Right lobe of liver (tissue), 6 donors: ENCODE measurements at regions not wholly inside any gene's neighbourhood (a gene's known extent, or its start where the extent isn't known, plus 50 kb on each side); places are given as distances from the start of the nearest gene placed in this dataset.

Experiments
- ATAC-seq, 4 donors: fragments of 200-7000 bp; cut with Tn5 transposase; one replicate each; pipeline ENCODE4 v1.9.1; 2020; ENCODE audit warnings: mild to moderate bottlenecking in 4 of 4, moderate library complexity in 4 of 4
- DNase-seq, 3 donors: peaks; one replicate each; pipeline ENCODE4 v3.0.0-alpha.2; 2020
- H3K27ac ChIP-seq, 3 donors: fragments of 200-600 bp; one replicate each; pipeline ENCODE4 v1.8.0; 2022
- H3K27me3 ChIP-seq, 2 donors: fragments of 200-600 bp; one replicate each; pipeline ENCODE4 v1.8.0; 2022
- H3K36me3 ChIP-seq, 4 donors: fragments of 200-600 bp; sonication (generic) in 1 of 4; one replicate each; pipeline versions ENCODE4 v1.5.1 to v1.8.0; 2017 to 2022; ENCODE audit warnings: control low read depth in 1 of 4
- H3K4me1 ChIP-seq, 4 donors: fragments of 200-600 bp; sonication (generic) in 1 of 4; one replicate each; pipeline versions ENCODE4 v1.5.1 to v1.8.0; 2017 to 2022; ENCODE audit warnings: control low read depth in 1 of 4
- H3K4me3 ChIP-seq, 3 donors: fragments of 200-600 bp; one replicate each; pipeline ENCODE4 v1.8.0; 2022
- H3K9me3 ChIP-seq, 4 donors: fragments of 200-600 bp; sonication (generic) in 1 of 4; one replicate each; pipeline versions ENCODE4 v1.5.1 to v1.8.0; 2017 to 2022; ENCODE audit warnings: control low read depth in 1 of 4
- POLR2A ChIP-seq: fragments of 450-650 bp; IDR thresholded peaks from one replicate; pipeline ENCODE4 v1.6.1; 2017; ENCODE audit warnings: antibody characterized with exemption, mild to moderate bottlenecking
- WGBS: methylation state at CpG from one replicate; pipeline ENCODE4 v1.1.6; 2018; ENCODE audit warnings: low coverage, low lambda C conversion rate; ENCODE audit not compliant: insufficient coverage; ENCODE audit errors: missing lambda C conversion rate; 5-methylcytosine and 5-hydroxymethylcytosine counted together
- intact Hi-C, 2 donors: fragments of 100-400 bp; cut with DNase I; formaldehyde crosslinking; loops; one replicate each; pipeline versions ENCODE4 v1.11.2 to v1.14.1; 2022
- TF ChIP-seq, protein P1 (sequence below), 4 donors: fragments of 200-600 bp in 3 of 4; fragments of 450-650 bp in 1 of 4; IDR thresholded peaks; one replicate each; pipeline versions ENCODE4 v1.5.1 to v1.8.0; 2016 to 2022; ENCODE audit warnings: antibody characterized with exemption in 4 of 4, mild to moderate bottlenecking in 2 of 4
- donor health status: DM: no; HTN: yes; CAD: no.
- donor health status: DM: no; HTN: no; CAD: no.
- donor health status: DM: no; HTN: no; CAD: no.
- donor health status: DM: no; HTN: yes; CAD: no.
- donor health status: DM: no; HTN: yes; CAD: no.

DNA sequence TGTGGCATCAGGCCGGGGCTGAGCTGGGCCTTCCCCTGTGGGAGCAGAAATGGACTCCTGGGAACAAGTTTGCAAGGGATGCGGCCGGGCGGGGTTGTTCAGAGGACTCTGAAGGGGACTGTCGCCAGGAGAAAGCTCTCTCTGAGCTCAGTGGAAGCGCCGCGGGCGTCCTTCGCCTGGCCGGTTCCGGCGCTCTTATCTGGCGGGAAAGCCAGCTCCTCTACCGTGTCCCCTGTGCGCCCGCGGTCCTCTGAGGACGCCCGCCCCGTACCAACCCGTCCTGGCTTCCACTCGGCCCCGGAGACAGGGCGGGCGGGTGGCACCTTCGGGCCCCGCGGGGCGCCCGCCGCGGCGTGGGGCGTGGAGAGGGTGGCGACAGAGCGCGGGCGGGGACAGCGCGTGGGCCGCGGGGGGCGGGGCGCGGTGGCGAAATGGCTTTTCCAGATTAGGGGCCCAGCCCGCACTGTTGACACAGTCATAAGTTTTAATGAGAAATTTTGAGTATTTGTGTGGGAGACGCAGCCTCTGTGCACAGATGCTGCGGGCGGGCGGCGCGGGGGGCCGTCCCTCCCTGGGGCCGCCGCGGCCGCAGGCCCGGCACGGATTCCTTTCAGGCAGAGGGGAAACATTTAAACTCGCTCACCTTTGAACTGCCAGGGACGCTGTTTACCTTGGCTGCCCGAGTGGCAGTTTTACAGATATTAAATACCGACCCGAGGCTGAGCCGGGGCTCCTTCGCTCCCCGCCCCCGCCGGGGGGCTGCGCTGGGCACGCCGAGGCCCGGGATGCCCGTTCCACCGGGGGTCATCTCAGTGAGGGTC lies 70.2 kb downstream of the FOXD2 start:
- Histone ChIP-seq H3K36me3 (no peaks in the 10 kb centered on the region), H3K9me3 (no peaks in the 10 kb centered on the region), H3K4me3 (peak overlapping the region; percentile 38 to 55 (median 49)), H3K27ac (peak overlapping the region; percentile 63 to 92 (median 84)), H3K27me3 (no peaks in the 10 kb centered on the region), H3K4me1 (peaks cover 0 to 21% (median 9%) of the 10 kb centered on the region in 4 donors)
- under 1% methylated on average over 33 of the region's 77 CpGs for WGBS
- intact Hi-C loops: no loop called here
- DNase-seq: peak; percentile 64 to 81 (median 81)
- ATAC-seq: peak; percentile 85 to 88 (median 86)
- peak; percentile 46 for TF ChIP-seq POLR2A
- TF ChIP-seq, protein P1, sequence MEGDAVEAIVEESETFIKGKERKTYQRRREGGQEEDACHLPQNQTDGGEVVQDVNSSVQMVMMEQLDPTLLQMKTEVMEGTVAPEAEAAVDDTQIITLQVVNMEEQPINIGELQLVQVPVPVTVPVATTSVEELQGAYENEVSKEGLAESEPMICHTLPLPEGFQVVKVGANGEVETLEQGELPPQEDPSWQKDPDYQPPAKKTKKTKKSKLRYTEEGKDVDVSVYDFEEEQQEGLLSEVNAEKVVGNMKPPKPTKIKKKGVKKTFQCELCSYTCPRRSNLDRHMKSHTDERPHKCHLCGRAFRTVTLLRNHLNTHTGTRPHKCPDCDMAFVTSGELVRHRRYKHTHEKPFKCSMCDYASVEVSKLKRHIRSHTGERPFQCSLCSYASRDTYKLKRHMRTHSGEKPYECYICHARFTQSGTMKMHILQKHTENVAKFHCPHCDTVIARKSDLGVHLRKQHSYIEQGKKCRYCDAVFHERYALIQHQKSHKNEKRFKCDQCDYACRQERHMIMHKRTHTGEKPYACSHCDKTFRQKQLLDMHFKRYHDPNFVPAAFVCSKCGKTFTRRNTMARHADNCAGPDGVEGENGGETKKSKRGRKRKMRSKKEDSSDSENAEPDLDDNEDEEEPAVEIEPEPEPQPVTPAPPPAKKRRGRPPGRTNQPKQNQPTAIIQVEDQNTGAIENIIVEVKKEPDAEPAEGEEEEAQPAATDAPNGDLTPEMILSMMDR (IDR thresholded peaks at IDR 0.05): no peak

DNA sequence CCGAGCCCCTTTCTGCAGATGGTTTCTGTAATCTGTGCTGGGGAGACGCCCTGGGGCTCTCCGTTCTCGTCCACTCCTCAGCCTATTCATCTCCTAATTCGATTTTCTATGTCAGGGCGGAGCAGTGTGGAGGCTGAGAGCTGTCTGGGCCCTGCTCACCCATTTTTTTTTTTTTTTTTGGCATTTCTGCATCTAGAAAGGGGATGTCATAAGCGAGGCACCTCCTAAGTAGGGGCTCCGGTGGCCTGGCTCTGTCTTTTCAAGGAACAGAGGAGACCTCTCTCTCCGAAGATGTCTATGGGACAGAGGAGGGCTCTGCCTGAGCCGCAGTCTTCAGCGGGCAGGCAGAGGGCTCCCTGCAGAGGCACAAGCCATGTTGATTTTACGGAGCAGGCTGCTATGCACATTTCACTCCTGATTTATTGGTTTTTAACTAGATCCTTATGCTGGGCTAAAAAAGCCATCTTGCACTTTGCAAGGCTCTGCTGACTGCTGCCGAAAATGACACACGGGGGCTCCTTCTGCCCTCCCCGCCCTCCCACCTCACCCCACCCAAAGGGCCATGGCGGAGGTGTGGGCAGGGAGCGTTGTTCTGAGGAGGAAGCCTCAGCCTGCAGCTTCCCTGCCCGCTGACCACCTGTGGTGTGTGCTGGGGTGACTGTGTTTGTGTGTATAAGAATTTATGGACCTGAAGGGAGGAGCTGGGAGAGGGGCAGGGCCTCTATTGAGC lies 71.0 kb downstream of the FOXD2 start:
- Histone ChIP-seq H3K27me3 (no peaks in the 10 kb centered on the region), H3K27ac (peak overlapping the region; percentile 63 to 92 (median 84)), H3K4me3 (peak overlapping the region; percentile 38 to 55 (median 49)), H3K36me3 (no peaks in the 10 kb centered on the region), H3K9me3 (no peaks in the 10 kb centered on the region), H3K4me1 (peaks cover 0 to 21% (median 9%) of the 10 kb centered on the region in 4 donors)
- intact Hi-C loops: no loop called here
- WGBS: 8% methylated on average over 15 of the region's 18 CpGs
- DNase-seq (no peak), ATAC-seq (peak; percentile 58 to 73 (median 64))
- no peak for TF ChIP-seq POLR2A
- TF ChIP-seq, protein P1 (IDR thresholded peaks at IDR 0.05): no peak

DNA sequence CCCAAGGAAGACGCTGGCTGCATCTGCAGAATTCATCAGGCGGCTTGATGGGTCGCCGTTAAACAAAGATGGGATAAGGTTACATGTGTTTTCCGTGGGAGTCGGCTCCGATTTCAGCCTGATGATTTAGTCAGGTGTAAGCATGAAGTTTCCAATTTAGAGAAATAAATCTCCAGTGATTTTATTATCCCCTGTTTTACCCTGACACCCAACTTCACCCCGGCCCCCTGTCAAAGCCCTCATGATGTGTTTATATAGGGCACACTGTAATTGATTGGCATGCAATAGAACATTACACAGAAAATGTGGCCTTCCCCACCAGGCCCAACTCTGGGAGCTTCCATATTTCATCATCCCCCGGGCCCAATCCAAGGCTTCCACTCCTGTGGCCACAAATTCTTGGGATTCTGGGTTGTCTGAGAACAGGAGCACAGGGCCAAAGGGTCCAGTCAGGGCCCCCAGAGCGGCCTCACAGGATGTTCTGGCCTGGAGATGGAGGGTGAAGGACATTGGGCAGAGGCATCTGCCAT lies 72.5 kb downstream of the FOXD2 start:
- no peak for DNase-seq
- ATAC-seq: no peak
- intact Hi-C loops: no loop called here
- Histone ChIP-seq H3K4me1 (peaks cover 0 to 21% (median 9%) of the 10 kb centered on the region in 4 donors), H3K9me3 (no peaks in the 10 kb centered on the region), H3K27ac (no peak overlapping the region), H3K27me3 (no peaks in the 10 kb centered on the region), H3K36me3 (no peaks in the 10 kb centered on the region), H3K4me3 (no peak overlapping the region)
- 97% methylated on average over 8 of the region's 10 CpGs for WGBS
- TF ChIP-seq POLR2A: no peak
- TF ChIP-seq, protein P1 (IDR thresholded peaks at IDR 0.05): no peak

DNA sequence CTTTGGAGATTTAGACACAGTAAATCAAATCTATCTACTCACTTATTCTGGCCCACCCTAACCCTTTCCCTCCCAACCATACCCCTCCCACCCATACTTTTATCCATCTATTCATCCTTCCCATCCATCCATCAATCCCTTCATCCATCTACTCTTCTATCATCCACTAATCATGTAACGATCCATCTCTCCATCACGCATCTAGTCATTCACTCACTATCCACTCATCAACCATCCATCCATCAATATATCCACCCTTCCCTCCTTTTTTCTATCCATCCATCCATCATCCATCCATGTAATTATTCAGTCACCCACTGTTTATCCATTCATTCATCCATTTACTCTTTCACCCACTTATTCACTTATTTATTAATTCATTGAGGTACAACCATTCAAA lies 74.0 kb downstream of the FOXD2 start:
- Histone ChIP-seq H3K27me3 (no peaks in the 10 kb centered on the region), H3K4me3 (no peak overlapping the region), H3K9me3 (no peaks in the 10 kb centered on the region), H3K4me1 (peaks cover 0 to 21% (median 9%) of the 10 kb centered on the region in 4 donors), H3K36me3 (no peaks in the 10 kb centered on the region), H3K27ac (no peak overlapping the region)
- intact Hi-C loops: no loop called here
- DNase-seq: no peak
- TF ChIP-seq POLR2A: no peak
- TF ChIP-seq, protein P1 (IDR thresholded peaks at IDR 0.05): no peak
- no peak for ATAC-seq
- 100% methylated on average over 2 of the region's 2 CpGs for WGBS
